Gastroesophageal sphincter (tissue), 3 donors: ENCODE measurements at regions not wholly inside any gene's neighbourhood (a gene's known extent, or its start where the extent isn't known, plus 50 kb on each side); places are given as distances from the start of the nearest gene placed in this dataset.
"Not testable (repeated sequence)": the region's sequence is repeated elsewhere in the genome, so short reads cannot be mapped to it uniquely, and the experiment has no call there.

Experiments
- CTCF ChIP-seq, 4 experiments: fragments of 200-600 bp in 2 of 4; fragments of 450-650 bp in 2 of 4; sonication (generic) in 1 of 4; IDR thresholded peaks; one replicate each; pipeline ENCODE4 v1.5.1; 2017 to 2019; ENCODE audit warnings: antibody characterized with exemption in 4 of 4, mild to moderate bottlenecking in 2 of 4, moderate library complexity in 2 of 4
- EP300 ChIP-seq: sonication (generic); formaldehyde crosslinking; IDR thresholded peaks from one replicate; pipeline ENCODE4 v1.6.1; 2017; ENCODE audit warnings: antibody characterized with exemption, mild to moderate bottlenecking
- POLR2A ChIP-seq, 2 donors: fragments of 450-650 bp; IDR thresholded peaks; one replicate each; pipeline ENCODE4 v1.6.1; 2017; ENCODE audit warnings: antibody characterized with exemption in 2 of 2, mild to moderate bottlenecking in 2 of 2, moderate library complexity in 1 of 2
- POLR2AphosphoS5 ChIP-seq: sonication (generic); formaldehyde crosslinking; IDR thresholded peaks from one replicate; pipeline ENCODE4 v1.6.1; 2017; ENCODE audit warnings: antibody characterized with exemption

- TF ChIP-seq CTCF (IDR thresholded peaks at IDR 0.05); POLR2A (IDR thresholded peaks at IDR 0.05); EP300; POLR2AphosphoS5: not testable (repeated sequence)
These were observed 186.7 kb downstream of the KLRB1 start for GRCh38 chr12:9420817-9421519.
